HG03097 (cell line): ENCODE measurements at regions not wholly inside any gene's neighbourhood (a gene's known extent, or its start where the extent isn't known, plus 50 kb on each side); places are given as distances from the start of the nearest gene placed in this dataset.
"Not testable (repeated sequence)": the region's sequence is repeated elsewhere in the genome, so short reads cannot be mapped to it uniquely, and the experiment has no call there.

Source experiments
- ATAC-seq: cut with Tn5 transposase; IDR thresholded peaks from one replicate; pipeline ENCODE4 v1.9.1; 2021; ENCODE audit not compliant: unreplicated experiment, low FRiP score

DNA sequence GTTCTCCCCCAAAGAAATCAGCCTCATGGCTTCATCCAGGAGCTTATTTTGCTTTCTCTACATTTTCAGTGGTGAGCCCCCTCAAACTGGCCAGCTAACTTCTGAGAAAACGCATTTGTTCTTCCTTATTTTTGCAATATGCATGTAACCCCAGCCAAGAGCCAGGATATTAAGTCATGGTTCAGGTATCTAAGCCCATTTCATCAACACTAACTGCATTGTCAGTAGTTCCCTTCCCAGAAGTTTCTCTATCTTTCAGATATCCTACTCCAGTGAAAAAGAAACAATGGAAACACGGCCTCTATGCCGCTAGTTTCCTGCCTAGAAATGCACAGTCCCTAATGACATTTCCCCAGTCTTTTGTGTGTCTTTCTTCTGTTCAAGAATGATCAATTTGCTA lies 102.8 kb upstream of the RASSF8 start:
- ATAC-seq: no peak

DNA sequence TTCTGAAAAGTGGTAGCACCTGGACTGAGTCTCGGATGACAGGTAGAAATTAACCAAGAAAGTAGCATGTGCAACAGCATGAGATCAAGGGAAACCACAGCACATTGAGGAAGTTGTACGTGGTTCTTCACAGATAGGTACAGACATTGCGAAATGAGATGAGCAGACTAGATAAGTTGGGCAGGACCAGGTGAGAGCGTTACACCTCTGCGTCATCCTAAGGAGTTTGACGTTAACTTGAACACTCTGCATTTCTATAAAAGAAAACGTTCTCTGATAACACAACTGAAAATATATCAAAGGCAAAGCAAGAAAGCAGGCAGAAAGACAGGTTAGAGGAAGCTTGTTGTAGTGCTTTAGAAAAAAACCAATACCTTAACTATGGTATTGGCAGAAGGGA lies 98.5 kb upstream of the RASSF8 start:
- ATAC-seq: no peak

DNA sequence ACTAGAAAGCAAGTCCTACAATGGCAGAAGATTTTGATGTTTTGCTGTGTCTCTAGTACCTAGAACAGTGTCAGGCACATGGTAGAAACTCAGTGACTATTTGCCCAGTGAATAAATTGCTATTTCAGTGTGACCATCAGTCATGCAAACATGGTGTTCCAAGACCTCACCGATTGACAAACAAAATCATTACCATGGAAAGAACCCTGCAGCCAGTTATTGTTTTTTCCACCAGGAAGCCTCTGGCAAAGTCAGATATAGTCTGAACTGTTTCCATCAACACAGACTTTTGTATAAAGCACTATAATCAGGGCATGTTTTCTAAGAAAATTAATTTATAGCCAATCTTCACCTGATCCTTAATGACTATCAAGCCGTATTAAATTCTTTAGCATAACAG lies 97.3 kb upstream of the RASSF8 start:
- no peak for ATAC-seq

DNA sequence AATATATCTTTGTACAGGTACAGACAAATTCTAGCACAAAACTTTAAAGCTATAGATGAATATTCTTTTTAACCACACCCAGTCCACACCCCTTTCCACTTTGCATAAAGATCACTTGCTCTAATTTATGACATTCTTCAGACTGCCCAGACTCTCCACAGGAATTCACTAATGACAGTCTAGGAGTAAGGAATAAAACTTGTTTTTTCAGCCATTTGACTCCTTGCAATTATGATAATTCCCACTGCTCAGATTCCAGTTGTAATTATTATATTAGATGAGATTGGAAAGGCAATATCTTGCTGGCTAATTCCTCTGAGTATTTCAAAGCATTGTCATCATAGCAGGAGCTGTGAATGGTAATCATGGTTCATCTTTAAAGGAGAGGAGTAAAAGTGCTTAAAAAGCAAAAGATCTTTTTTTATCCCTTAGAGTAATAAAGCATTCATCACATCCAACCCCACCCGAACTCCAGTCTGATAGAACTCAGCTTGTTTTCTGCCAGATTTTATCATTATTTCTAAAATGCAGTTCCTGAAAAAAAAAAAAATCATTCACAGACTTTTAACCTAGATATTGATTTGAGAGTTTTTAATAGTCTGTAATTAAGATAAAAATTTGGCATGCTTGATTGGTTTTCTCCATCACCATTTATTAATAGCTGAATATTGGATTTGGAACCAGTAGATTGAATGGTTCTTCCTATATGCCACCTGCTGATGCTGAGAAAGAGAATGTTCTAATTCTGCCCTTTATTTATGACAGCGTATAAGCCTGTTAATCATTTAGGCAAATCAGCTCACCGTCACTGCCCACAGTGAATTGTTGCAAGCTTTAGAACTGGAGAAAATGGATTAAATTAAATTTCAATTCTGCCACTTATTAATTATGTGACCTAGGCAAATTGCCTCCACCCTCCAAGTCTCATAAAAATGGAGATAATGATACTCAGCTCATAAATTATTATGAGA lies 93.9 kb upstream of the RASSF8 start:
- ATAC-seq: no peak

DNA sequence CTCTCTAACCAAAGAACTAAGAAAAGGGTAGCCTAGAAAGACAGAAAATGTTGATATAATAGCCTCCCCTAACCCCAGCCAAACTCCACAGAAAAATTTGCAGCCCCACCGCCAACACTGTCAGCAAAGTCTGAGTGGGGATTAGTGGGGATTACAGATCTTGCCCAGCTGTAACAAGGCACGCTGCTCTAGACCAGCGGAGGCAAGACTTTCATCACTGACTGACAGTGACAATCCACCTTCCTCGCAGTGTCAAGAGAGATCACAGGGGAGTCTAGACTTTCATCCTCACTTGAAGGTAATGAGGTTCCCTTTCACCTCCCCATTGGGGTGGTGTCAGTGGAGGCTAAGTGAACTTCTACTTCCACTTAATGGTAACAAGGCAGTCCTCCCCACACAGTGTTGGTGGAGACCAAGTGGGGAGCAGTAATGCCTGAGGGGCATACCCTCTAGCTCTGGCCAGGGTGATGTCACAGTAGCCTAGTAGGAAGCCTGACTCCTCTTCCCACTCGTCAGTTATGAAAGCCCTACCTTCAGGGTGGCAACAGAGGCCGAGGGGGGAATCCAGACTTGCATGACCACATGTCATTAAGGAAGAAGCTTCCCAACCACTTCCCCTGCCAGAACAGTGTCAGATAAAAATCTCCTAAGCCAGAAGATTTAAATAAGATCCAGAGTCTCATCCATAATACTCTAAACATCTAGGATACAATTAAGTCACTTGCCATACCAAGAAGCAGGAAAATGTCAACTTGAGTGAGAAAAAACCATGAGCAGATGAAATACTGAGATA lies 91.7 kb upstream of the RASSF8 start:
- no peak for ATAC-seq

DNA sequence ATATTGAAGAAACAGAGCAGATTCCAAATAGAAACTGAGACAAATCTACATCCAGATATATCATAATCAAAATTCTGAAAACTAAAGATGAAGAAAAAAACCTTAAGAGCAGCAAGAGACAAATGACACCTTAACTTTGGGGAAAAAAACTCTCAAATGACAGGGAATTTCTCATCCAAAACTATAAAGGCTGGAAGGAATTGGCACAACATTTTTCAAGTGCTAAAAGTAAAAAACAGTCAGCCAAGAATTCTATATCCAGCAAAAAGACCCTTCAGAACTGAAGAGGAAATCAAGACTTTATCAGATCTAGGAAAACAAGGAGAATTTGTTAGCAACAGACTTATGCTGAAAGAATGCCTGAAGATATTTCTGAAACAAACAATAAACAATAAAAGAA lies 90.3 kb upstream of the RASSF8 start:
- no peak for ATAC-seq

DNA sequence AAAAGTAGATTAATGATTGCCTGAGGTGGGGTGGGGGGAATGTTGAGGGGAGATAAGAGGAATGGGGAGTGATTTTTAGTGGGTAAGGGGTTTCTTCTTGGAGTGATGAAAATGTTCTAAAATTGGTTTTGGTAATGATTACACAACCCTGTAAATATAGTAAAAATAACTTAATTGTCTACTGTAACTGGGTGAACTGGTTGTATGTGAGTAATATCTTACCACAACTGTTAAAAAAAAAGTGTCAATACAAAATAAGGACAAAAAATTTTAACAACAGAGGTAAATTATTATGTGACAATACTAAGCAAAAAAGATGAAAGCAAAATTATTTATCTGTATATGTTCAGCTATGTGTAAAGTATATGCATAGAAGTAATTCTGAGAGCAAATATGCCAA lies 86.3 kb upstream of the RASSF8 start:
- no peak for ATAC-seq

DNA sequence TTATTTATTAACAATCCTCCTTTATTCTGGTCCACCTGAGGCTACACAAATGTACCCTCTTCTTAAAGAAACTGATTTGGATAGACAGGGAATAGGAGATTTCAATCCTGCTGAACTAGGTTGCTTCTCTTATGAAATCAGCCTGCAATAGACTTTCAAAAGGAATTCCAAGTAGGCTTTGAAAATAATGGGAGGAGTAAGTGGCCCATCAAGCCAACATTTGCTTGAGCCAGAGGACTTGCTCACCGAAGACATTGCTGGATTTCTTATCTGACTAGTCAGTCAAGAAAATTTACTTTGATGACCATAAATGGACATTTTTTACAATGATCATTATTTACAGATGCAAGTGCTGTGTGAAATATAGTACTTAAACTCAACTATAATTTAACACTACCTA lies 82.8 kb upstream of the RASSF8 start:
- no peak for ATAC-seq

DNA sequence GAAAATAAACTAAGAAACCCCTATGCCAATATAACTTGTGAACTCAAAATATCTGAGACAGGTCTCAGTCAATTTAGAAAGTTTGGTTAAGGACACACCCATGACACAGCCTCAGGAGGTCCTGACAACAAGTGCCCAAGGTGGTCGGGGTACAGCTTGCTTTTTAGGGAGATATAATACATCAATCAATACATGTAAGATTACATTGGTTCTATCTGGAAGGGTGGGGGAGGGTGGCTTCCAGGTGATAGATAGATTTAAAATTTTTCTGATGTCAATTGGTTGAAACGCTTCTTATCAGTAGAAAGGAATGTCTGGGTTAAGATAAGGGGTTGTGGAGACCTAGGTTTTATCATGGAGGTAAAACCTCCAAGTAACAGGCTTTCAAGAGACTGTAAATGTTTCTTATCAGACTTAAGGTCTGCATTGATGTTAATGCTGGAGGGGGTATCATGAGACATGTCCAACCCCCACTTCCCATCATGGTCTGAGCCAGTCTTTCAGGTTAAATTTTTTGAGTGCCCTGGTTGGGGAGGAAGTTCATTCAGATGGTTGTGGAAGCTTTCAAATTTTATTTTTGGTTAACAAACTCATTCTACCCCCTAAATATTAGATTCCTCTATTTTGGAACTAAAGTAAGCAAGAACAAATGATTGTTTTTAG lies 82.0 kb upstream of the RASSF8 start:
- no peak for ATAC-seq

DNA sequence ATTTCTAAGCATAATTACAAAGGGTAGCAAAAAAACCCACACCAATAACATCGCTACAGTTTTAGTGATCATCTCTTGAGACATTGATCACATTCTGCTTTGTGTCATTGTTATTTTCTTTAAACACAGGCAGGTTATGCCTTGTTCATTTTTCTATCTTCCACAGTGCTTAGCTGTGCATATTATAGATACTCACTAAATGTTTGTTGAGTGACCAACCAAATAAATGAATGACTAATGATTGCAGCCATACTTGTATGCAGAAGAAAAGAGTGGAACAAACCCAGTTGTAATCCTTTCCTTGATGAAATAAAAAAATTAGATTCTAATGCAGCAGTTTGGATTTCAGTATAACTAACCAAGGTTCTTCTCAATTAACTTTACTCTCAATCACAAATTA lies 81.0 kb upstream of the RASSF8 start:
- no peak for ATAC-seq

DNA sequence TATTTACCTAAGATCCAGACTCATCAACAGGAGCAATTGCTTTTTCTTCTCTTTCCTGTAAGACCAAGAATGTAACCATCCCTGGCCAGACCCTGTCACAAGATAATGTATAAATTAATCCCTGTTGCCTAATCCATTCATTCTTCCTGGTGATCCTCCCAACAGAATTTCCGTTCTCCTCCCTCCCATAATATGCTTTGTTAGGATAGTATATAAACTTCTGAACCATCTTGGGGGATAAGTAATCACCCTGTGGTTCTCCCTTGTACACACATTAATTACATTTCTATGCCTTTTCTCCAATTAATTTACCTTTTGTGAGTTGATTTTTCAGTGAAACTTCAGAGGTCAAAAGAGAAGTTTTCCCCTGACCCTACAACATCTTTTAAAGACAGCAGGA lies 76.2 kb upstream of the RASSF8 start:
- no peak for ATAC-seq

DNA sequence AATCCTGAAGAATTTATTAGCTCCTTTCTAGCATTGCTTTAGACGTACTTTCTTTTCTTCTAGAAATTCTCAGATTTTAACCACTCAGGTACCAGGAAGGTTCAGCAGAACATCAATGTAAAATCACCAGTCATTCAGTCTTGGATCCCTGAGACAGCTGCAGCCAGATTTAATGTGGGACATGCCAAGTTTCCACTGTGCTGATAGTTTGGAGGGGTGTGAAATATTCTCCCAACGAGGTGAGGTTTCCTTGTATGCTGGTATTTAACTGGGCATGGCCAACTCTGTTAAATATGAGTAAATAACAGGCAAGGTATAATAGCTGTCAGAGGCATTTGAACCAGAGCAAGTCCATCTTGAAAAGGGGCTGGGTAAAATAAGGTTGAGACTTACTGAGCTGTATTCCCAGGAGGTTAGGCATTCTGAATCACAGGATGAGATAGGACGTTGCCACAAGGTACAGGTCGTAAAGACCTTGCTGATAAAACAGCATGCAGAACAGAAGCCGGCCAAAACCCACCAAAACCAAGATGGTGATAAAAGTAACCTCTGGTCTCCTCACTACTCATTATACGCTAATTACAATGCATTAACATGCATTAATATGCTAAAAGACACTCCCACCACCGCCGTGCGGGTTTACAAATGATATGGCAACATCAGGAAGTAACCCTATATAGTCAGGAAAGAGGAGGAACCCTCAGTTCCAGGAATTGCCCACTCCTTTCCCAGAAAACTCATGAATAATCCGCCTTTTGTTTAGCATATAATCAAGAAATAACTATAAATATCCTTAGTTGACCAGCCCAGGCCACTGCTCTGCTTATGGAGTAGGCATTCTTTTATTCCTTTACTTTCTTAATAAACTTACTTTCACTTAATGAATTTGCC lies 75.2 kb upstream of the RASSF8 start:
- no peak for ATAC-seq

DNA sequence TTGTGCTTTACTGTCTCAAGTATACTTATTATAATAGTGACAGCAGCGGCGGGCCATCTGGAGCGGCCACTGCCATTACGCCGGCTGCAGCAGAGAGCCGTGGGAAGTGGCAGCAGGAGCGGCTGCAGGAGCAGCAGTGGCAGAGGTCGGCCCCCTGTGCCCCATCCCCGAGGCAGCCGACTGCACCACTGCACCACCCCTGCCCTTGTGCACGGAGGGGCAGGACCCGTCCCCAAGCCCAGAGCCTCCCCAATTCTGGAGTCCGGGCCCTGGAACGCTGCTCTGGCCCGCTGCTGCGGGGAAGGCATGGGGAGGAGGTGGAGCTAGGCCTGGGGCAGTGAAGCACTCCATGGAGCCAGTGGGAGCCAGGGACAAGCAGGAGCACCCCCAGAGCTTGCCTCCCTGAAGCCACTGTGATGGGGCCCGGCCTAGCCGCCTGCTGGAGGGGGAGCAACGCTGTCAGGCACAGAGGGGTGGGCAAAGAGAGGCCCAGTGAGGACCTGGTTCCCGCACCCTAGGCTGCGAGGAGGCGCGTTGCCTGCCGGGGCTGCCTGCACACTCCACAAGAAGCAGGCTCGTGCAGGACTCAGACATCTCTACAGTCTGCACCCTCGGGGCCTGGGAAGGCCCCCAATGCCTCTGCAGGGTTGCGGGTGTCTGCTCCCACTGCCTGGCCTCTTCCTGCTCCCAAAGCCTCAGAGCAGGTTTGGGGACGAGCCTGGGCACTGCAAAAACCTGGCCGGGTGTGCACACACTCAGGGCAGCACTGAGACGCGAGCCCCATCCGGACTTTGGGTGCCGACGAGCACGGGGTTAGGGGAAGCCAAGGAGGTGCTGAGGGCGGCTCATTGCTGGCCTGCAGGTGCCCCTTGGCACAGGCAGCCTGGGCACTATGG lies 74.2 kb upstream of the RASSF8 start:
- ATAC-seq: no peak

DNA sequence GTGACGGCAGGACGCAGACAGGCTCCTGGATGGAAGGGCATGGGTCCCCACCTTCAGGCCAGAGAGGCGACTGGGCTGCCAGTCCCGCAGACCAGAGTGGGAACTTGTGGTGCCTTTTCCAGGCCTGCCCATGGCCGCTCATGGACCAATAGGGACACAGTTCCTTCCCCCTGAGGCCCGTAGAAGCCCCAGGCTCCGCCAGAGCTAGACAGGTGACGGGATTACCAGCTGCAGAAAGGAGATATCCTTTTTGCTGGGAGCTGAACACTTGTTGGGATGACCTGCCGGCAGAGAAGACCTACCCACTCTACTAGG lies 73.6 kb upstream of the RASSF8 start:
- no peak for ATAC-seq

DNA sequence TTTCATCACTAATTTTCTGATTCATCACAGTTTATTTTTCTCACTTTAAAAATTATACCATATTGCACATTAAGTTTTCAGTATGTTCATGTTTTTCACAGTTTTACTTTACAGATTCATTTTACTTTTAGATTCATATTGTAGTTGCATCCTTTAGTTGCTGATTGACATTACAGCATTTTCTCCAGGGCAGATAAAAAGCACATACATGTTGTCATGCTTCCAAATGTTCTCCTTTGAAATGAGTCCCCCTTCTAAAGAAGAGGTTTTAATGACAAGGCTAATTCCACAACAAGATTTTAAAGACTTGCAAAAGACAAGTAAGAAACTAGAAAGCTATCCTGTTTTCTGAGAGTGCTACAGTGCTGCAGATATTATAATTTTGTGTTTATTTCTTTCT lies 72.1 kb upstream of the RASSF8 start:
- no peak for ATAC-seq

DNA sequence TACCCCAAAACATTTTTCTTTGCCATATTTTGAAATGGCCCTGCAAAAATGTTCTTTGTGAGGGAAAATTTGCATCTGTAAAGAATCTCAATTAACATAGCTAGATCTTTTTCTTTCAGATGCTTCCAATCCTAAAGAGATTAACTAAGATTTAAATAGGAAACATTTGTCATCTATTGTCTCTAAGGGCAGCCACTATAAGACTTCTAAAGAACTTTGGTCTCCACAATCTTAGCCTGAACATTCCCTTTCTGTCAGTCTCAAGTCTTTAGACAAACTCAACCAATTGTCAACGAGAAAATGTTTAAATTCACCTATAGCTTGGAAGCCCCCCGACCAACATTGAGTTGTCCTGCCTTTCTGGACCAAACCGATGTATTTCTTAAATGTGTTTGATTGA lies 71.1 kb upstream of the RASSF8 start:
- no peak for ATAC-seq

DNA sequence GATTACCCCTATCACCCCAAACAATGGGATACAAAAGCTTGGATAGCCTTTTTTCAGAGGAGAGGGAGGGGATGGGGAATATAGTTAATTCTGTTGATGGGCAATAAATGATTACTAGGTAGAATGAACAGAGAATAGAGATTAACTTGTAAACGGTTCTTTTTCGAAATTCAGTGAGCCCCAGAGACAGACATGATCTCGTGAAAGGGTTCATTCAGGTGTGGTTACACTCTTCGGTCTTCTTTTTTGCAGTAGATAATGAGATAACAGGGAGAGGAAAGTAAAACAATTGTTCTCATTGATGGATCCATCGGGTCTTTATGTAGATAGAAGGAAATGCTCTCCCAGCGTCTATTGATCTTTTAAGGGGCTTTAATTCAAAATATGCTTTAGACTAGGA lies 69.3 kb upstream of the RASSF8 start:
- ATAC-seq: no peak

DNA sequence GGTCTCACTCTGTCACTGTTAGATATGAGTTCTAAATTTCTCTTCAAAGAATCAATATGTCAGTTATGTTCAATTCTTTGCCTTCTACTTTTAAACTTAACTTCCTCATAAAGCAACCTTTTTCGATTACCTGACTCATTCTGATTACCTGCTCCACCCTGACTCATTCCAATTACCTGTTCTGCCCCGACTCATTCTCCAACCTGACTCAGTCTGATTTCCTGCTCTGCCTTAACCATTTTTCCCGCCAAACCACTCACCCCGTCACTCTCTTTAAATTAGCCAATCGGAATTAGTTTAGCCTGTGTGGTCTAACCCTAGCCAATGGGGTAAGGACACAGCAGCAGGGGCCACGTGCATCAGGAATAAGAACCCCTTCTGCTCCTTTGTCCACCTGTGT lies 67.4 kb upstream of the RASSF8 start:
- ATAC-seq: not testable (repeated sequence)

DNA sequence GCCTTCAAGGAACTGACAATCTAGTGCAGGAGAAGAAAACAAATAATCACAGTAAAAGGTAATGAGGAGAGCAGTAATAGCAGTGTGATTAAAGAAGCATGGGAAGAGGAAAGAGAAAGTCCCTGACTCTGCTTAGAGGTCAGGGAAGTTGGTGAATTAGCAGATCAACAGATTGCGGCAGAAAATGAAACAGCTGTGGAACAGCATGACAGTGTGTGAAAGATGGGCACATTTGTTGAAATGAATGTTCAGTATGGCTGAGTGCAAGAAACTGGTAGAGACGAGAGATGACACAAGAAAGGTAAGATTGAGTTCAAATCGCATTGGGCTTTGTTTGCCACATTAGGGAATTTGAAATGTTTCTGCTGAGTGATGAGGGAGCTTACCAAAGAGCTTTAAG lies 63.7 kb upstream of the RASSF8 start:
- ATAC-seq: no peak

DNA sequence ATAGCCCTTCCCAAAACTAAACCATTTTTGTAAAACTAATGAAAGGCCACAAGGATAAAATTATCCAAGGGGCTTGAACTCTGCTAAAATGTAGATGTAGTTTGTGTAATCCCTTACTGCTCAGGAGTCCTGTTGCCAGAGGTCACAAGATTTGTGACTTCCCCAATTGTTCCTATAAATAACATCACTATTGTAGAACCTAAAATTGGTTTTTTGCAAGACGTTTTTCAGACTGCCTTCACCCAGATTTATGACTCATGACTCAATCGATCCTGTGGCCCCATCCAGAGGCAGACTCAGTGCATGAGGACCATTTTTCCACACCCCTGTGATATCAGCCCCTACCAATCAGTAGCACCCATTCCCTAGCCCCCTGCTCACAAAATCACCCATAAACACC lies 61.5 kb upstream of the RASSF8 start:
- no peak for ATAC-seq
